Mesenchymal stem cell (in vitro differentiated cells and primary cell): ENCODE measurements at regions not wholly inside any gene's neighbourhood (a gene's known extent, or its start where the extent isn't known, plus 50 kb on each side); places are given as distances from the start of the nearest gene placed in this dataset.
"Not testable (repeated sequence)": the region's sequence is repeated elsewhere in the genome, so short reads cannot be mapped to it uniquely, and the experiment has no call there.

Experiments
- DNase-seq: peaks from one replicate; pipeline ENCODE4 v3.0.0-alpha.2; 2013
- H2AFZ ChIP-seq: one replicate; pipeline ENCODE4 v1.6.1; 2013; ENCODE audit warnings: low read depth, mild to moderate bottlenecking, control low read depth, inconsistent platforms, low read length, moderate library complexity
- H2AK5ac ChIP-seq: 2 replicates; pipeline ENCODE4 v1.6.1; 2013; ENCODE audit warnings: low read length, moderate library complexity, mild to moderate bottlenecking, inconsistent platforms; ENCODE audit not compliant: severe bottlenecking
- H2BK120ac ChIP-seq: one replicate; pipeline ENCODE4 v1.6.1; 2013; ENCODE audit warnings: low read depth, mild to moderate bottlenecking, inconsistent platforms, low read length, moderate library complexity
- H2BK12ac ChIP-seq, 2 experiments: one replicate each; pipeline ENCODE4 v1.6.1; 2013; ENCODE audit warnings: inconsistent platforms in 2 of 2, low read length in 2 of 2, mild to moderate bottlenecking in 2 of 2, moderate library complexity in 2 of 2, control low read depth in 1 of 2
- H2BK15ac ChIP-seq: one replicate; pipeline ENCODE4 v1.6.1; 2013; ENCODE audit warnings: mild to moderate bottlenecking, low read depth, inconsistent platforms; ENCODE audit not compliant: poor library complexity, severe bottlenecking
- H2BK5ac ChIP-seq: 2 replicates; pipeline ENCODE4 v1.6.1; 2013; ENCODE audit warnings: low read depth, mild to moderate bottlenecking, low read length, control low read depth, inconsistent platforms; ENCODE audit not compliant: poor library complexity, severe bottlenecking
- H3K14ac ChIP-seq, 2 experiments: one replicate each; pipeline ENCODE4 v1.6.1; 2013; ENCODE audit warnings: inconsistent platforms in 2 of 2, low read length in 2 of 2, control low read depth in 1 of 2, mild to moderate bottlenecking in 1 of 2, moderate library complexity in 1 of 2
- H3K18ac ChIP-seq, 2 experiments: one replicate each; pipeline ENCODE4 v1.6.1; 2013; ENCODE audit warnings: inconsistent platforms in 2 of 2, low read length in 2 of 2, control low read depth in 1 of 2, low read depth in 1 of 2, mild to moderate bottlenecking in 1 of 2
- H3K23ac ChIP-seq, 2 experiments: one replicate each; pipeline ENCODE4 v1.6.1; 2013; ENCODE audit warnings: inconsistent platforms in 2 of 2, low read length in 2 of 2, mild to moderate bottlenecking in 2 of 2, moderate library complexity in 2 of 2, control low read depth in 1 of 2
- H3K27ac ChIP-seq: 2 replicates; pipeline ENCODE4 v1.5.1; 2013; ENCODE audit warnings: mild to moderate bottlenecking, moderate library complexity, low read length, control low read depth, inconsistent platforms; ENCODE audit not compliant: poor library complexity, severe bottlenecking
- H3K27me3 ChIP-seq, 2 experiments: 2 replicates each; pipeline versions ENCODE4 v1.6.1 to v1.7.0; 2013; ENCODE audit warnings: low read length in 2 of 2, mild to moderate bottlenecking in 2 of 2, moderate library complexity in 2 of 2, control low read depth in 1 of 2, inconsistent platforms in 1 of 2; ENCODE audit not compliant: control insufficient read depth in 1 of 2, insufficient read depth in 1 of 2
- H3K36me3 ChIP-seq, 2 experiments: 2 replicates each; pipeline versions ENCODE4 v1.6.1 to v1.7.0; 2013; ENCODE audit warnings: low read length in 2 of 2, control low read depth in 1 of 2, inconsistent platforms in 1 of 2, low read depth in 1 of 2, mild to moderate bottlenecking in 1 of 2; ENCODE audit not compliant: insufficient read depth in 2 of 2, control insufficient read depth in 1 of 2
- H3K4ac ChIP-seq, 2 experiments: one replicate each; pipeline ENCODE4 v1.6.1; 2013; ENCODE audit warnings: inconsistent platforms in 2 of 2, low read length in 2 of 2, mild to moderate bottlenecking in 2 of 2, moderate library complexity in 2 of 2, control low read depth in 1 of 2, low read depth in 1 of 2
- H3K4me1 ChIP-seq: 2 replicates; pipeline ENCODE4 v1.6.1; 2013; ENCODE audit warnings: low read depth, low read length, control low read depth; ENCODE audit not compliant: control insufficient read depth, insufficient read depth
- H3K4me2 ChIP-seq: 2 replicates; pipeline ENCODE4 v1.6.1; 2013; ENCODE audit warnings: low read length, mild to moderate bottlenecking, inconsistent platforms; ENCODE audit not compliant: poor library complexity, severe bottlenecking
- H3K4me3 ChIP-seq, 2 experiments: 2 replicates each; pipeline versions ENCODE4 v1.5.1 to v1.7.0; 2013; ENCODE audit warnings: low read length in 2 of 2, mild to moderate bottlenecking in 2 of 2, control low read depth in 1 of 2, low read depth in 1 of 2; ENCODE audit not compliant: insufficient read depth in 1 of 2
- H3K79me1 ChIP-seq: replicated peaks from 2 replicates; pipeline ENCODE4 v1.6.1; 2013; ENCODE audit warnings: mild to moderate bottlenecking, control low read depth, low read length, inconsistent platforms; ENCODE audit not compliant: poor library complexity, severe bottlenecking
- H3K9ac ChIP-seq: 2 replicates; pipeline ENCODE4 v1.7.0; 2013; ENCODE audit warnings: mild to moderate bottlenecking, low read length, moderate library complexity
- H3K9me3 ChIP-seq: 2 replicates; pipeline ENCODE4 v1.7.0; 2013; ENCODE audit warnings: mild to moderate bottlenecking, low read length; ENCODE audit not compliant: control insufficient read depth
- H4K8ac ChIP-seq: one replicate; pipeline ENCODE4 v1.6.1; 2013; ENCODE audit warnings: inconsistent platforms, mild to moderate bottlenecking, low read length, moderate library complexity
- H4K91ac ChIP-seq: one replicate; pipeline ENCODE4 v1.6.1; 2013; ENCODE audit warnings: mild to moderate bottlenecking, low read length, inconsistent platforms
- WGBS: methylation state at CpG from one replicate; pipeline ENCODE4 v1.1.7; 2013; ENCODE audit warnings: mixed read lengths; 5-methylcytosine and 5-hydroxymethylcytosine counted together

- not testable (repeated sequence) for H2AK5ac ChIP-seq, H3K4ac ChIP-seq, H2BK12ac ChIP-seq, H3K18ac ChIP-seq, H2BK15ac ChIP-seq, H3K4me1 ChIP-seq, H2BK5ac ChIP-seq, H3K14ac ChIP-seq, H3K4me2 ChIP-seq, H4K8ac ChIP-seq, H3K79me1 ChIP-seq, H3K9me3 ChIP-seq, H3K27me3 ChIP-seq, H3K9ac ChIP-seq, H2AFZ ChIP-seq, H3K4me3 ChIP-seq, H2BK120ac ChIP-seq, H3K23ac ChIP-seq, H4K91ac ChIP-seq, H3K27ac ChIP-seq, DNase-seq, H3K36me3 ChIP-seq
- 88% methylated on average over 1 of the region's 1 CpG for WGBS
These were observed 155.1 kb downstream of the AVL9 start for GRCh38 chr7:32650356-32650755.

- no peak for DNase-seq
- Histone ChIP-seq H3K79me1 (no peaks in the 10 kb centered on the region), H3K4ac (no peak overlapping the region), H3K4me1 (no peaks in the 10 kb centered on the region), H2BK12ac (no peak overlapping the region), H3K14ac (no peak overlapping the region), H2BK15ac (no peak overlapping the region), H3K18ac (no peak overlapping the region), H4K91ac (no peak overlapping the region), H2AFZ (no peak overlapping the region), H2BK120ac (no peak overlapping the region), H3K4me3 (no peak overlapping the region), H3K9me3 (no peaks in the 10 kb centered on the region), H3K27ac (no peak overlapping the region), H3K4me2 (no peak overlapping the region), H2BK5ac (no peak overlapping the region), H3K9ac (no peak overlapping the region), H4K8ac (no peak overlapping the region), H3K23ac (no peak overlapping the region), H3K27me3 (no peaks in the 10 kb centered on the region), H2AK5ac (no peak overlapping the region), H3K36me3 (no peaks in the 10 kb centered on the region)
- 100% methylated on average over 3 of the region's 6 CpGs for WGBS
These were observed 153.3 kb downstream of the AVL9 start for GRCh38 chr7:32648408-32649156.

GRCh38 chr7:32645255-32645654 lies 150.0 kb downstream of the AVL9 start:
- not testable (repeated sequence) for H2BK120ac ChIP-seq, H3K23ac ChIP-seq, H3K4me2 ChIP-seq, H3K9me3 ChIP-seq, H3K18ac ChIP-seq, H3K27me3 ChIP-seq, H3K79me1 ChIP-seq, H3K4ac ChIP-seq, H4K8ac ChIP-seq, H3K4me1 ChIP-seq, DNase-seq, H3K9ac ChIP-seq, H4K91ac ChIP-seq, H3K27ac ChIP-seq, H2BK15ac ChIP-seq, H2BK12ac ChIP-seq, H3K4me3 ChIP-seq, H3K14ac ChIP-seq, H2BK5ac ChIP-seq, H2AK5ac ChIP-seq, H3K36me3 ChIP-seq, H2AFZ ChIP-seq
- WGBS: 100% methylated on average over 1 of the region's 2 CpGs

- no peaks in the 10 kb centered on the region for H3K4me1 ChIP-seq
- H3K14ac ChIP-seq: no peak overlapping the region
- no peak overlapping the region for H2BK15ac ChIP-seq
- no peaks in the 10 kb centered on the region for H3K27me3 ChIP-seq
- H3K9me3 ChIP-seq: peaks cover 10% of the 10 kb centered on the region
- H3K4ac ChIP-seq: no peak overlapping the region
- no peak overlapping the region for H2BK5ac ChIP-seq
- H3K36me3 ChIP-seq: no peaks in the 10 kb centered on the region
- no peak overlapping the region for H4K8ac ChIP-seq
- DNase-seq: no peak
- no peak overlapping the region for H2BK12ac ChIP-seq
- no peak overlapping the region for H3K18ac ChIP-seq
- H3K4me2 ChIP-seq: no peak overlapping the region
- H3K23ac ChIP-seq: no peak overlapping the region
- H2BK120ac ChIP-seq: no peak overlapping the region
- no peak overlapping the region for H3K4me3 ChIP-seq
- WGBS: 96% methylated on average over 5 of the region's 5 CpGs
- H4K91ac ChIP-seq: no peak overlapping the region
- no peak overlapping the region for H2AFZ ChIP-seq
- no peak overlapping the region for H3K9ac ChIP-seq
- no peak overlapping the region for H2AK5ac ChIP-seq
- H3K79me1 ChIP-seq: peaks cover 1% of the 10 kb centered on the region
- no peak overlapping the region for H3K27ac ChIP-seq
These were observed 147.9 kb downstream of the AVL9 start for GRCh38 chr7:32643194-32643593.
